Choroid plexus epithelial cell (primary cell): ENCODE measurements at regions not wholly inside any gene's neighbourhood (a gene's known extent, or its start where the extent isn't known, plus 50 kb on each side); places are given as distances from the start of the nearest gene placed in this dataset.
"Not testable (repeated sequence)": the region's sequence is repeated elsewhere in the genome, so short reads cannot be mapped to it uniquely, and the experiment has no call there.

ENCODE experiments used
- DNase-seq: peaks from one replicate; pipeline ENCODE4 v3.0.0-alpha.2; 2010; ENCODE audit warnings: low read depth
- H3K4me3 ChIP-seq: 2 replicates; pipeline ENCODE4 v1.5.1; 2011; ENCODE audit warnings: low read depth, mild to moderate bottlenecking, control low read depth, low read length, moderate library complexity
- TF ChIP-seq, protein P1 (sequence below): conservative IDR thresholded peaks from 2 replicates; pipeline ENCODE4 v1.5.1; 2011; ENCODE audit warnings: low read depth, mild to moderate bottlenecking, control low read depth, inconsistent platforms, low read length, moderate library complexity

DNA sequence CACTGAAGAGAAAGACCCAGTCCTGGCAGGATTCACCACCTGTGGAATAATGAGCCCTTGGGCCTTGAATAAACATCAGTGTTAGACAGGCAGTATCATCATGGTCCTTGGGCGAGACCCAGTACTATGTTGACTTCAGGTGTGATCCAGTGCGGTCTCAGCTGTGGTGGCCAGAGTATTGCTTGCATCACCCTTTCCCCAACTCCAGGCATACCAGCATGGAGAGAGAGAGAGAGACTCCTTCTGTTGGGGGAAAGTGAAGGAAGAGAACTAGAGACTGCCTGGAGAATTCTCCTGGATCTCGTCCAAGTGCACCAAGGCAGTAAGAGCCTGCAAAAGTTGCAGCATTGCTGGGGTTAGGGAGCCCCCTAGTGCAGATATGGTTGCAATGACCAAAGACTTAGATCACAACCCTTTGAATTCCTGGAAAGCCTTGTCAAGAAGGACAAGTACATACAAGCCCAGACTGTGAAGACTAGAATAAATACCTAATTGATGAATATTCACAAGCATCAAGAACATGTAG lies 61.1 kb upstream of the VAMP7 start:
- DNase-seq = peak; percentile 93
- no peak overlapping the region for H3K4me3 ChIP-seq
- TF ChIP-seq, protein P1, sequence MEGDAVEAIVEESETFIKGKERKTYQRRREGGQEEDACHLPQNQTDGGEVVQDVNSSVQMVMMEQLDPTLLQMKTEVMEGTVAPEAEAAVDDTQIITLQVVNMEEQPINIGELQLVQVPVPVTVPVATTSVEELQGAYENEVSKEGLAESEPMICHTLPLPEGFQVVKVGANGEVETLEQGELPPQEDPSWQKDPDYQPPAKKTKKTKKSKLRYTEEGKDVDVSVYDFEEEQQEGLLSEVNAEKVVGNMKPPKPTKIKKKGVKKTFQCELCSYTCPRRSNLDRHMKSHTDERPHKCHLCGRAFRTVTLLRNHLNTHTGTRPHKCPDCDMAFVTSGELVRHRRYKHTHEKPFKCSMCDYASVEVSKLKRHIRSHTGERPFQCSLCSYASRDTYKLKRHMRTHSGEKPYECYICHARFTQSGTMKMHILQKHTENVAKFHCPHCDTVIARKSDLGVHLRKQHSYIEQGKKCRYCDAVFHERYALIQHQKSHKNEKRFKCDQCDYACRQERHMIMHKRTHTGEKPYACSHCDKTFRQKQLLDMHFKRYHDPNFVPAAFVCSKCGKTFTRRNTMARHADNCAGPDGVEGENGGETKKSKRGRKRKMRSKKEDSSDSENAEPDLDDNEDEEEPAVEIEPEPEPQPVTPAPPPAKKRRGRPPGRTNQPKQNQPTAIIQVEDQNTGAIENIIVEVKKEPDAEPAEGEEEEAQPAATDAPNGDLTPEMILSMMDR = peak; percentile 80

DNA sequence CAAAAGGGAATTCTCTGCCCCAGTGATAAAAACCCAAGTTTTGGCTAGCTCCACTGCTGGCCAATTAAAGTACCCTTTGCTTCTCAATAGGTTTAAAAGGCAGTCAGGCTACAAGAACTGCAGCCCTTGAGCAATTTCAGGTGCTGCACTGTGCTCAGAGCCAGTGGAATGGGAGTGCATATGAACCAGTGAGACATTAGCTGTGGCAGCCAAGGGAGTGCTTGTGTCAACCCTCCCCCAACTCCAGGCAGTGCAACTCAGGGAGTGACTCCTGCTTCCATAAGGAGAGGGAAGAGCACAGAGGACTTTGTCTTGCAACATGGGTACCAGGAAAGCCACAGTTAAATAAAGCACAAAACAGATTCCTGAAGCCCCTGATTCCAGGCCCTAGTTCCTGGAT lies 61.6 kb upstream of the VAMP7 start:
- no peak for DNase-seq
- TF ChIP-seq, protein P1 = no peak
- H3K4me3 ChIP-seq = no peak overlapping the region

DNA sequence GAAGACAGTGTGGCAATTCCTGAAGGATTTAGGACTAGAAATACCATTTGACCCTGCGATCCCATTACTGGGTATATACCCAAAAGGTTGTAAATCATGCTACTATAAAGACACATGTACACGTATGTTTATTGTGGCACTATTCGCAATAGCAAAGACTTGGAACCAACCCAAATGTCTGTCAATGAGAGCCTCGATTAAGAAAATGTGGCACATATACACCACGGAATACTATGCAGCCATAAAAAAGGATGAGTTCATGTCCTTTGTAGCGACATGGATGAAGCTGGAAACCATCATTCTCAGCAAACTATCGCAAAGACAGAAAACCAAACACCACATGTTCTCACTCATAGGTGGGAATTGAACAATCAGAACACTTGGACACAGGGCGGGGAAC lies 66.8 kb upstream of the VAMP7 start:
- not testable (repeated sequence) for H3K4me3 ChIP-seq, DNase-seq

DNA sequence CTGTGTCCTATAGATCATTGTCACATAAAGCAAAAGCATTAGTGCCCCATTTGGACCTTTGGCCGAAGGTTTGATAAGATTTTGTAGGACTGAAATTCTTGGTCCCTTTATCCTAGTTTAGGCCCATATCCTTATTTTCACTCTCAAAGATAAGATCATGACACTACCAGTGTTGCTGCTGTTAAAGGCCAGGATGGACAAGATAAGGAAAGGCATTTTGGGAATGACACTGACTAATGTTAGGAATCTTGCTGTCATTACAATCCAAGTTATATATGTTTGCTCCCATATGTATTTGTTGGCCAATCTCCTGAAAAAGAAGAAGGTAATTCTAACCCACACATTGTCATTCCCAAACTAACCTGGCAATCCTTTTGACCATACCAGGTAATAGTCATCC lies 101.3 kb upstream of the VAMP7 start:
- TF ChIP-seq, protein P1 = no peak
- H3K4me3 ChIP-seq = no peak overlapping the region
- no peak for DNase-seq

DNA sequence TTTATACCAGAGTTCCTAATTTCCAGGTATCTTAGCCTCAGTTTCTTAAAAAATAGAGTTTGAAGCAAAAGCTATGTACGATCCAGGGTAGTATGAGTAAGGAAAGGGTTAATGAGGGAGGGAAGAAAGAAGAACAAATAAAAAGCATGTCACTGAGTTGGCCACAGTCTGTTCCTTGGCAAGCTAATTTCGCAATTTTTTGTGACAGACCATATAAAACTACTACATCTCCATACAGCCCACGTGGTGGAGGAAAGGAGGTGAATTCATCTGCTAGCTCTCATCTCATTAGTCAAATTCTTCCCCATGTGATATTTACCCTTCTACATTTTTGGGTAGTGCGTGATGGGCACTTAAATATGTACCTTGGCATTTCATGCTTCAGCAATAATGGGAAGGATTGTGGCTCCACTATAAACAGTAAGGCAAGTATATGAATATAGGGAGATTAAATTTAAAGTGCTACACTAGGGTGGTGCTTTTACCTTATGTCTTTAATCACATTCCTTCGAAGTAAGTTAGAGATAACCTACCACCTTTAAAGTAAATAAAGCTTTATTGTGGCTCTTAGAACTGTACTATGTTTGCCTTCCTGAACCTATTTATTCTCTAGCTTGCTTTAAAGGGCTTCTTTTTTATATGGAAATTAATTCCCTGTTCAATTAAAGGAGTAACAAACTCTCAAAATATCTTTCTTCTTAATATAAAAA lies 102.1 kb upstream of the VAMP7 start:
- H3K4me3 ChIP-seq = no peak overlapping the region
- DNase-seq = no peak
- TF ChIP-seq, protein P1 = no peak

DNA sequence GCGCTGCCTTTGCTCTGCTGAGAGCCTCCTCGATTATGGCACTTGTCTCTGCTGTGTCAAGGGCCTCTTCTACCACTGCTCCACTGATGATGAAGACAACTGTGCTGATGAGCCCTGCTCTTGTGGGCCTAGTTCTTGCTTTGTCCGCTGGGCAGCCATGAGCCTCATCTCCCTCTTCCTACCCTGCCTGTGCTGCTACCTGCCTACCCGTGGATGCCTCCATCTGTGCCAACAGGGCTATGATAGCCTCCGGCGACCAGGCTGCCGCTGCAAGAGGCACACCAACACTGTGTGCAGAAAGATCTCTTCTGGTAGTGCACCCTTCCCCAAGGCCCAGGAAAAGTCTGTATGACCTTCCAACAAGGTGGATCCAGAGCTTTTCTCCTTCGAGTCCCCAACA lies 106.8 kb upstream of the VAMP7 start:
- TF ChIP-seq, protein P1 = no peak
- no peak for DNase-seq
- H3K4me3 ChIP-seq = no peak overlapping the region

DNA sequence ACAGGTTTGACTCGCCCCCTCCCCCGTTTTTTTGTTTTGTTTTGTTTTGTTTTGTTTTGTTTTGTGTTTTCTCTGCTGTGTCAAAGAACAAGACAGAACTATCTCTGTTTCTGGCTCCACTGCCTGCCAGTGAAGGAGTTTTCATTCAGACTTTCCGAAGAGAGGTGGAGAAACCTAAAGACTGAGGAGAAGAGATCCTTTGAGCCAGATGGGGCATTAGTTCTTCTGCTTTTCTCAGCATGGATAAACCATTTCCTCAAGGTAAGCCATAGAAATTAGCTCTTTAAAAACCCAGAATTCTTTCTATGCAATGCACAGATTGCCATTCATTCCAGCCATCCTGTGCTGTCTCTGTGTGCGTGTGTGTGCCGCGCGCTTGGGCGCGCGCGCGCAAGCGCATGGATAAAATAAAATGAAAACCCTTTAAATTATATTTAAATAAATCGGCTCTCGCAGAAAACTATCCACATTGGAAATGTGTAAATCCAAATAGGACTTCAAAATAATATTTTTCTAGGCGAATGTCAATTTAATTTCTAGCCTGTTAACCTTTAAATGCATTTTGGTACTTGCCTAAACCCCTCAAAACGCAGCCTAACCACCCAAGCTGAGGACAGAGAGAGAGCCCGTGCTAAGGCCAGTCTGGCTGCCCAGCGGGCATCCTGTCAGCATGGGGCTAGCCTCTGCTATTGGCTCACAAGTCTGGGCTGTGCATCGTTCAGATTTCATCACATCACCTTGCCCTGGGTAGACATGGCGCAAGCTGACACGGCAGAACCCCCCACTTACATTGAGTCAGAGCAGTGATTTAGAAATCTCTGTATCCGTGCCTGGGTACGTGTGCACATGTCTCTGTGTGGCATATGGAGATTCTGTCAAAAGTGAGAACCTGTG lies 113.0 kb upstream of the VAMP7 start:
- TF ChIP-seq, protein P1 = no peak
- DNase-seq = peak; percentile 74
- peak overlapping the region; percentile 62 for H3K4me3 ChIP-seq
